ENCODE measurements at regions not wholly inside any gene's neighbourhood (a gene's known extent, or its start where the extent isn't known, plus 50 kb on each side); places are given as distances from the start of the nearest gene placed in this dataset.
"Not testable (repeated sequence)": the region's sequence is repeated elsewhere in the genome, so short reads cannot be mapped to it uniquely, and the experiment has no call there.

DNA sequence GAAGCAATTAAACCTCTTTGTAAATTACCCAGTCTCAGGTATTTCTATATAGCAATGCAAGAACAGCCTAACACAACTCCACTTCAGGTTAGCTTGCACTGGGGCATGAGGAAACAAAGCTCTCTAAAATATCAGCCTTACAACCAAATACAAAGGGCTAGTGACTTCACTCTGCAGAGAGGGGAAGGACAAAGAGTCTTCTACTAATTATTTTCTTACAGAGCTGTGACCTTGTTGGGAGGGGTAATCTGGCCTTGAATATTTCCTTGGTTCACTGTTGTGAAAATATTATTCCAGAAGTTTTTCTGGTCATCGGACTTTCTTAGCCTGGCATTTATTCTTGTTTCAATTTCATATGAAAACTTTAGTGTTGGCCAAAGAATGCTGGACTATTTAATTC is 334.4 kb upstream of the CTNNB1 start:
- DNase-seq, result no peak

DNA sequence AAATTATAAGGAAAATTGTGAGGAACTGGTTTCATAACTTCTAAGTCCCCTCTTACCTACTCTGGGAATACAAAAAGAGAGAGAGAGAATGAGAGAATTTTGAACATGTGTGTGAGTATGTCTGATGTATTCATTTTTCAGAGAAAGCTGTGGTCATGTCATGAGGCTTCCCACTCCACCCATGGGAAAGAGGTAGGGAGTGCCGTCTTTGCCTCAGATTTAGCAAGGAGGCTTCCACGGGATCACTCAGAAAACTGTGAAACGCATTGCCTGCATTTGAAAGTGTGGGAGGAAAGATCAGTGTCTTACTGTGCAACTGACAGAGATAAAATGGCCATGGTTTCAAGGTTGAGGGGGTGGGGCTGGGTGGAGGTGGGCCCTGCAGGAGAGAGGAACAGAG is 331.5 kb upstream of the CTNNB1 start:
- DNase-seq, result no peak

DNA sequence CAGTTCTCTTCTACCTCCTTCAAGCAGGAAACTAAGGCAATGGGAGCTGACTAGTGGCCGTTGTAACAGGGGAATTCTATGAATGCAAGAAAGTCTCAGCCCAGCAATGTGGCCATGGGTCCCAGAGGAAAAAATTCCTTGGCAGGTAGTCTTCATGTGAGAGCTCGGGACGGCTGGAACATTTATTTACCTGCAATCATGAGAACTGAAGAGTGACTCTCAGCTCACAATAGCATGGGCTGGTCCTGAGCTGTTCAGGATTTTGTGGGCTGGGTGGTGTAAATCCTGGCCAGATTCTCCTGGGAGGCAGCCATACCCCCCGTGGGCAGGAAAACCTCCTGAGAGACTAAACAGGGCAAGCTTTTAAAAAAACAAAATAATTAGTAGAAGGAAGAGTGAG is 330.3 kb upstream of the CTNNB1 start:
- no peak for DNase-seq

DNA sequence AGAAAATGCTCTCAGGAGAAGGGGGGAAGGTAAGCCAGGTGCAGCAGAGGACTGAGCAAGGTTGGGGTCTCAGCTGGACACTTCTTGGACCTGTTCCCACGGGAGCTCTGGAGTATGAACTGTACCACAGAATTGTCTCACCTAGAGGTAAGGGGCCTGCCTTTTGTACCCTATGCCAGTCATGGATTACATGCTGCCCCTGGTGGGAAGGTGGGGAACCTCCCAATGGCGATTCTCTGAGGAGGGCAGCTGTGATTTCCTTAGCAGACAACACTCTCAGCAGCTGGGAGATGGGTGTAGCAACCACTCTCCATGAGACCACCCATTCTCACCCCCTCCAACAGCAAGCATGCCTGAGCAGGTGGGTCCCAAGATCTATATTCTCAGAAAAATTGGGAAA is 329.4 kb upstream of the CTNNB1 start:
- DNase-seq, result no peak

DNA sequence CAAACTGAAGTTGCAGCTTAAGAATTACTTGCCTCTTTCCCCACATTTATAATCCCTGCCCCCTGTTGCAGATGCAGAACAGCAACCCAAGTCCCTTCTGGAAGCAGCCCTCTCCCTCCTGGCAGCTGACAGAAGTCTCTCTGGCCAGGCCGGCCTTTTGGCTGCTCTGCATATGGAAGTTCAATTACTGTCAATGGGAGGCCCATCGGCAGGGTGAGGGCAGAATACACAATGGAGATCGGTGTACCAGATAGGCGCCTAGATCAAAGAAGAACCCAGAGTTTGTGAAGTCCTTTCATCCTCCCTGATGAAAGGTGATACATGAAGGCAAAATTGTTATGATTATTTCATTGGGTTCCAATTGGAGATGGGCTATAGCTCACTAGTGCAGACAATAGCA is 327.9 kb upstream of the CTNNB1 start:
- DNase-seq, result no peak

DNA sequence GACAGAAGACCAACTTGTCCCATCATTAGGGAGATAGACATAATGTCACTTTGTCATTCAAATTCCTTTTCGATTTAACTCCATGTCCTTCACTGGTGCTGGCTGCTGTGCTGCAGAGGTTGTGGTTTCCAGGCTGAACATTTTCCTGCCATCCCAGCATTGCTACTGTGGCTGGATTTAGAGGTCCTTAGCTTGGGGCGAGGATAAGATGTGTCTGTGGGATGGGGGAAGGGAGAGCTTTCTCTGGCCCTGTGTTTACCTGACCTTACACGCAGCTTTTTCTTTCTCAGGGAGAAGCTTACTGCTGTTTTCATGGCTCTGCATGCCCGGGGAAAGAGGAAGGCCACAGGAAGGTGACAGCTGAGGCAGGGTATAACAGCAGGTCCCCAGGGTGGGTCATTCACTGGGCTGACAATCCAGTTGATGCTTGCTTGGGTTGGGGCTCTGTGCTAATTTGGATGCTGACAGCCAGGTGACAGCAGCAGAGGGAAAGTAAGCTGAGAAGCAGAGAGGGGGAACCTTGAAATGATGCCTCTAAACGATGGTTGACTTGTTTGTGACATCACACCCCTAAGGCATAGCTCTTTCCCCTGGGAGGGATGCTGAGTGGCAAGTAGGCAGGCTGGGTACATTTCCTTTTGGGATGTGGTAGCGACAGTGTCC is 326.9 kb upstream of the CTNNB1 start:
- no peak for DNase-seq

DNA sequence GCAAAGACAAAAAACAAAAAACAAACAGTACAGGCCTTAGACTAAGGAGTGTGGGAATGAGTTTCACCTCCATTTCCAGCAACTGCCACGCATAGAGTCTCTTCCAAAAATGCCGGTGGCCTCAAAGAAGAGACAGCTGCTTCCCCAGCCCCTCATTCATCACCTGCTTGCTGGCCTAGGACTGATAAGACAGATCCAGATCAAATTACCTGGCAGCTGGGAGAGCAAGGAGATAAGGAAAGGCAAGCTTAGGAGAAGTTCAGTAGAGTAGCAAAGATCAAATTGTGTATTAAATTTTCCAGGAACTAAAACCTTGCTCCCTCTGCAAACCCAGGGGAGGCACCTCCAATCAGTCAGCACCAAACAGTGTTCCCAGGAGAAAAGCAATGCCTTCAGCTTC is 325.8 kb upstream of the CTNNB1 start:
- no peak for DNase-seq

DNA sequence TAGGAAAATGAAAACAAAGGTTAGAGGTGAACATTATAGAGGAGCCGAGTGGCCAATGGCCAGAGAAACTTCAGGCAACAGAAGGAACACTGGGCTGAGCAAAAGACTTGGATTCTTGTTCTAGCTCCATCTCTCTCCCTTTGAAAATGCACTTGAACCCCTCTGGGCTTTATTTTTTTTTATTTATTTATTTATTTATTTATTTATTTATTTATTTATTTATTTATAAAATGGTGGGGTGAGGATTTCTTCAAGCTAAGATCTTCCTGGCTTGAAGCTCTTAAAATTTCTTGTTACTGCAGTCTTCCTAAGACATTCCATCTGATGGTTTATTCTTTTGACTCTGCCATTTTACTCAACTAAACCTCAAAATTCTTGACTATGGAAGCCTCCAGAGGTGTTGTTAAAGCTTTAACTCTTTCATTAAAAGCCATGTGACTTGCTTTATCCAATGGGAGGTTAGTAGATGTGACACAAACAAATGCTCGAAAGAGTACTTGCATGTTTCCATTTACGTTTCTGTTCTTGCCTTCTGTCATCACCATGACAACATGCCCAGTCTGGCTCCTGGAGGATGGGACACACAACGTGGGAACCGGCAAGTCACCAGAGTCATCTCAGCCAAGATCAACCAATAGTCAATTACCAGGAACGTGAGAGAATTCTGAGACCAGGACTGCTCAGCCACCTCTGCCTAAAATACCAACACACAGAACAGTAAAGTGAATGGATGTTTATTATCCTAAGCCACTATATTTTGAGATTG is 325.2 kb upstream of the CTNNB1 start:
- DNase-seq, result no peak

DNA sequence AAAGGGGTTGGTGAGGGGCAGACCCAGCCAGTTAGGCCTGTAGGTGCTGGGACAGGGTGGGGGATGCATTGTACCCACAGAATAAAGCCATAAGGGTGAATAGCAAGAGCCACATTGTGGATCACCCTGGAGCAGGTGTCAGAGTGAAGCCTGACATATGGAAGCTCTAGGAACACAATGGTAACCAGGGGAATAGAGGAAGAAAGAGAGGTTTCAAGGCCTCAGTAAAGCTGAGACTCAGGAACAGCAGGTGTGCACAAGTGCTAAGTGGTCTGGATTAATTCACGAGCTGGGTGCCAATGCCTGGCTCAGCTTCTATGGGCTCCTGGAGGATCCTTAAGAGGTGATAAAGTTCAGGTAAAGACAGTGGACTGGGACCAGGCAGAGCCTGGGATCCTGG is 323.7 kb upstream of the CTNNB1 start:
- DNase-seq, result no peak

DNA sequence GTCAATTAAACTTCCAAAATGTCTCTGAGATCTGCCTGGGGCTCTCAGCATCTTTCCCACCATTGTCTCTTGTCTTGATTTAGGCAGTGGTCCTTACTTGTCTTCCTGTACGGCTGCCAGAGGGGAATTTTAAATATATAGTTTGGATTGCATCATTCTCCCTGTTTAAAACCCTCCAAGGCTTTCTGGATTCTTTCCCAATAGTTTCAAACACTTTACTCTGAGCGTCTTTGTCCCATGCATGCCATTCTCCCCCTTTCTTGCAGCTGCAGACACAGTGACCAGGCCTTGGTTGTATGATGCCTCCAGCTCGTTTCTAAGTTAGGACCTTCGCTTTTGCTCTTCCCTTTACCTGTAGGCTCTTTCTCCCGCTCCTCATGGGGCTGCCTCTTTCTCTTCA is 323.3 kb upstream of the CTNNB1 start:
- no peak for DNase-seq

DNA sequence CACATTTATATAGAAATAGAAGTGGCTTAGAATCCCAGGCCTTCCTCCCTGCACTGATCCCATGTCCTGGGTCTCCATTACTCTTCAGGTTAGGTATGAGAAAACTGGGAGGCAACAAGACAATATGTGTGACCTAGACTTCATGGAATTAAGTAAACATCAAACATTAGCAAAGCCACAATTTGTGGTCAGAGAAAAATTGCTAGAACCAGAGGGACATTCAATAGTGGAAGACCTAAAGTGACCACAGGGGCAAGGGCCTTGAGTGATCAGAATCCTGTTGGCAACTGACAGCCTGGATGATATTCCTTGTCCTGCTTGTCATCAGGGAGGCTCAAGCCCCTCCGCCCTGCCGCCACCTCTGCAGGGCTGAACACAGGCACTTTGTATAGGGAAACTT is 322.8 kb upstream of the CTNNB1 start:
- no peak for DNase-seq

DNA sequence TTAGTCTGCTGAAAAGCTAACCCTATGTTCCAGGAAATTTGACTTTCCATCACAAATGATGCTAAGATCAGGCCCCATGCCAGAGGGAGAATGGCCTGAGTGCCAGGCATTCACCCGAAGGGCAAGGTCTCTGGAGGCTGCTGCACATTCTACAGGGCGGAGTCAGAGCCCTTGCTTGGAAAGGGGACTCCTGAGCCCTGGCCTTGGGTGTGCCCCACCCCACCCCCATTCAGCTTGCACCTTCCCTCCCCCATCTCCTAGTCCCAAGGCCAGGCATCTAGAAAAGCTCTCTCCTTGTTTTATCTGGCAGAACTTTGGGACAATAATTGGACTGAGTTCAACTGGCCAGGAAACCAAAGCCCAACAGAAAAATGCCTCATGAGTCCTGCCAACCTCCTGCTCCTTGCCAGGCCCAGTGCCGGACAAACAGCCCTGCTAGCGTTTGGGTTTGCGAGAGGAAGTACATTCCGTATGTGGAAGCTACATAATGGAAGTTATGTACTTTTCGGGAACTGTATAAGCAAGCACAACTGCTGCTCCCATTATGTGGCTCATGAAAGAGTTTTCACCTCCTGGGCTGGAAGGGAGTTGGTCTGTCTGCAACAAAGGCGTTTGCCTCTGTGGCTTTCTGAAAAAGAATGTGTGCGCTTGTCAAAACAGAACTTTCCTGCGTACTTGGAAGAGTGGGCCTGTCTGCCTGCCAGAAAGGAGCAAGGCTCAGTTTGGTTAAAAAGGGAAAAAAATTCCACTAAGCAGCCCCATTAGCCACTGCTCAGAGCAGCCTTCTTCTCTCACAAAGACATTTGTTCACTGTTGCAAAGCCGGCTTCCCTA is 321.5 kb upstream of the CTNNB1 start:
- DNase-seq, result no peak

DNA sequence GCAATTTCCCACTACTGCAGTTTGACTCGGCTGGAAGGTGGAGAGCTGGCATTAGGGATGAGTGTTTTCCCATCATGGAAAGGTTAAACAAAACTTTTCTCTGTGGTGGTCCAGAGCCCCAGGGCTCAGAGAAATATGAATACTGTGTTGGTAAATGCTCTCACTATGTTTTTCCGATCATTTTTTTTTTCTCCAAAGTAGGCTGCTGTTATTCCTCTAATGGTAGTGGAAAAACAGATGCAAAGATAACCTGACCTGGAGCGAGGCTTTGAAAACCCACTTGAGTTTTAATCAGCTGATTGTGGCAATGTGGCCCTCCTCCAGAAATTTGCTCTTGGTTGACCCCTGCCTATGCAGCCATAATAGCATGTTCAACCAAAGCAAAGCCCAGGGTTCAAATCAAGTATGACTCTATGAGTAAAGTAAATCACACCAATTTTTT is 320.8 kb upstream of the CTNNB1 start:
- no peak for DNase-seq

DNA sequence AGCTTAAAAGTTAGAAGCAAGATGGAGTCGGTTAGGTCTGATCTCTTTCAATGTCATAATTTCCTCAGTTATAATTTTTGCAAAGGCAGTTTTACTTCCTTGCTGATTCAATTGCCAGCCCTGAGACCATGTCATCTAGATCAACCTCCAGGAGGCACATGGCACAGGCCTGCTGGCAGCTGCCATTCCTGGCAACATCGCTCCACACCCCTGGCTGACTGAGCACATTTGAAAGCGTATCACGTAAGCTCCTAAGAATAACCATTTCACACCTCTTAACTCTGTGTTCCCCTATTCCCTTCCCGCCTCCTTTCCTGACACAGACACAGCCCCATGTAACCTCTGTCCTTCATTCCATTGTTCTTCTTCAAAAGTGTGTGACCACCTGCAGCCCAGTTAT is 313.9 kb upstream of the CTNNB1 start:
- no peak for DNase-seq

DNA sequence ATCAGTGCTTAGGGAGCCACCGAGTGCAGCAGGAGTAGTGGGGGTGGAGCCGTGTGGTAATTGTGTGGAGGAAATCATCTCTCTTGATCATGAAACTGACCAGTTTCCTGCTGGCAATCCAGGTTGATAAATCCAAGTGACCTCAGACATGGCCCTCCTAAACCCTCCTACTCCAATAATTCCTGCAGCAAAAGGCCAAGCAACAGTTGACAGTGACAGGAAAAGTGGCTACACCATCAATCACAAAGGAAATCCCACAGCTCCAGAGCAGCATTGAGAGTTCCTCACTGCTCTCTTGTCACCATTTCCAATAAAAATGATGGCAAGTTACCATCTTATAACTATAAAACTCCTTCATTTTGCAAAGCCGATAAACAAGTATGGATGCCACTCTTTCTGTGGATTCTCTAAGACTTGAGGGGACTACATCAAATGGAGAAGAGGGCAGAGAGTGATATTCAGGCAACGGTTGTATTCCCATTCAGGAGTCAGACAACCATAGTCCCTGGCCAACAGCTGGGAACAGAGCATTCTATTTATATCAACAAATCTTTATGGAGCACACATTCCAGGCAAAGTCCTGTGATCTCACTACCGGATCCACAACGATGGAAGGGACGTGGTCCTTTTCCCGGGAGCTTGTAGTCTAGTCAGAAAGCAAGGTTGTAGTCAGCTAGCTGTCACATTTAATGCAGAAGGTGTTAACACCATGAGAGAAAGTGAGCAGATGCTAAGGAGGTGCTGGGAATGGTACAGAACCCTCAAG is 312.5 kb upstream of the CTNNB1 start:
- DNase-seq, result no peak

DNA sequence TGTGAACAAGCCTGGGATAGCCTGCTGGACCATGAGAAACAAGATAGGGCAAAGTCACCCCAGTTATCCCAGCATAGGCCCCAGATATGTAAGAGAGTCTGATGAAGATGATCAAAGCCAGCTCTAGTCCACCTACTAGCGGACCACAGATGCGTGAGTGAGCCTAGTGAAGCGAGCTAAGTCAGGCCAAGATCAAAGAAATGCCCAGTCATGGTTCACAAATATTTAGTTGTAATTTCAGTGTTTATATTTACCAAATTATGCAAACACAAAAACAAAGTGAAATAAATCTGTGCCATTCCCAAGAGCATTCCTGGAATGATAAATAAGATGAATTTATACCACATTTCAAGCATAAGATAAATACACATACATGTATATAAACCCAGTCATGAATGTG is 308.1 kb upstream of the CTNNB1 start:
- no peak for DNase-seq

DNA sequence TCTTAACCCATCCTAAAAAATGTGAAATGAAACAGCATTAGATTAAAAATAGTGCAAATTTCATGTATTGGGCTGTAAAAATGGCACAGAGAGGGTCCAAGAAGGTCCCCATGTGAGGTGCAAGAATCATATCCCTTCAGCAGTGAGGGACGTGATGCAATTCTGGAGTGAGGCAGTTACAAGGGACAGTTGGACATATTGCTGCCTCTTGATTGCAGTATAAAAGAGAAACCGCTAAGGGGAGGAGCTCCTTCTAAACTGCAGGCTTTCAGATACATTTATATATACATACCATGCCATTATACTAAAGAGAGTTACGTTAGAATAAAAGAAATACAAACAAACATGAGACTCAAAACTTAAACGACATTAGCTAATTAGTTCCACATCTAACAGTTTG is 304.2 kb upstream of the CTNNB1 start:
- no peak for DNase-seq

DNA sequence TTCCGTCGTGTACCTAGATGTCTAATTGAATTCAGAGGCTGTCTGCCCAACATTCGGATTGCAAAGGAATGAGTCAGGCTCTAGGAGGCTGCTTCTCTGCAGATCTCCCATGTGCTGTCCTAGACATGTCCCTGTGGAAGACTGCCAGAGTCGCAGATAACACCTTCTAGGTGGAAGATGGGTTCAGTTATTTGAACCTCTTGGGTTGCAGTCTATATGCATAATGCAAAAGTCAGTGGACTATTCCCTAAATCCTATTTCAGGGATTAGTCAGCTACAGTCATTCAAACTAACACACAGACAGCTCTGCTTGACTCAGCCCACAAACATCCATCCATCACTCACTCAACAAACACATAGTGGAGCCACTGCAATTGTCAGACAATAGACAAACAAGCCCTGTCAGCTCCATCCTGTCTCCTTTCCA is 300.0 kb upstream of the CTNNB1 start:
- DNase-seq, result no peak

DNA sequence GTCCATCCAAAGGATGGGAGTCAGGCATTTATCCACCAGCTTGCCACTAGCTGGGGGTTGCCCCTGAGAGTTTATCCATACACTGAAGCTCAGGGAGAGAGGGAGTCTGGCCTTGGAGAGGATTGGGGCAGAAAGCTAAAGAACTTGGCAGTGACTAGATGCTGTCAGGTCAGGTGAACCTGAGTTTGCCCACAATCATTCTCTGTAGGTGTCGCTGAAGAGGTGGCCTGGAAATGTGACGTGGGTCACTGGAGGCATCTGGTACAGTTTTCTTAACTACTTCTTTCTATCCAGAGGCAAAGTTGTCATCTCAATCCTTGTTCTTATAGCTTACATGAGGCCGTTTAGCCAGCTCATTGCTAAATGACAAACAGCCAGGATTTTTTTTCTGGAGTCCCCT is 298.0 kb upstream of the CTNNB1 start:
- no peak for DNase-seq

DNA sequence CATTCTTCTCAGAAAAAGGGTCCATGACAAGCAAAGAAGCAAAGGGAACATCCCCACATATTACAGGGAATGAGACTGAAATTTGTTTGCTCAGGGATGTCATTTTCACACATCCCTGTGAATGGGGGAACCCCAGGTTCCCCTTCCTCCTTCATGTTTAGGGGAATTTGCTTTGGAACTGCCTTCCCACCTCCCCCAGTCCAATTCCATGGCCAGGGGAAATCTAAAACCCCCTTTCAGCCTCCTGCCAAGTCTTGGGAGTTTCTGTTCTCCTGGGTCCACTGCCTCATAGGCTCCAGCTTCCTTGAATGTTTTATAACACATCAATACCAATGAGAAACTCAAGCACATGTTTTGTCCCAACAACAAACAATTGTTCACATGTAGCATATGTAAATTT is 297.5 kb upstream of the CTNNB1 start:
- DNase-seq, result no peak

DNA sequence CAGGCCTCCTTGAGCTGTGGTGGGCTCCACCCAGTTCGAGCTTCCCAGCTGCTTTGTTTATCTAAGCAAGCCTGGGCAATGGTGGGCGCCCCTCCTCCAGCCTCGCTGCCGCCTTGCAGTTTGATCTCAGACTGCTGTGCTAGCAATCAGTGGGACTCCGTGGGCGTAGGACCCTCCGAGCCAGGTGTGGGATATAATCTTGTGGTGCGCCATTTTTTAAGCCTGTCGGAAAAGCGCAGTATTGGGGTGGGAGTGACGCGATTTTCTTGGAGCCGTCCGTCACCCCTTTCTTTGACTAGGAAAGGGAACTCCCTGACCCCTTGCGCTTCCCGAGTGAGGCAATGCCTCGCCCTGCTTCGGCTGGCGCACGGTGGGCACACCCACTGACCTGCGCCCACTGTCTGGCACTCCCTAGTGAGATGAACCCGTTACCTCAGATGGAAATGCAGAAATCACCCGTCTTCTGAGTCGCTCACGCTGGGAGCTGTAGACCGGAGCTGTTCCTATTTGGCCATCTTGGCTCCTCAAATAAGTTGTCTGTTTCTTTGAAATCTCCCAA is 291.3 kb upstream of the CTNNB1 start:
- not testable (repeated sequence) for DNase-seq

DNA sequence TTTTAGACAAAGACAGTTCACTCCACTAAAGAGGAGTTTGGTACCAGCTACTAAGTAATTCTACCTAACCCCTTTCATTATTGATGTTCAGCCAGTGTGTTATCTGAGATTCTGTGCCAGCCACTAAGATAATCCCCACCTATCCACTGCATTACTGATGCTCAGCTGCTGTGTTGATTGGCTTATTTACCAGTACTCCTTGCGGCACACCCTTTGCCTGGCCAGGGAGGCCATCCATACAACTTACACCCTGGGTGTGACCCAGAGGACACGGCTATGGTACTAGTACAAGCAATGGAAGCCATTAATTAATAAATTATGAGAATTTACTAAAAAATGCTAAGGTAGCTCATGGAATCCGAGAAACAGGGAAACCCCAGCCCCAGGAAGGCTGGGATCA is 290.7 kb upstream of the CTNNB1 start:
- no peak for DNase-seq

DNA sequence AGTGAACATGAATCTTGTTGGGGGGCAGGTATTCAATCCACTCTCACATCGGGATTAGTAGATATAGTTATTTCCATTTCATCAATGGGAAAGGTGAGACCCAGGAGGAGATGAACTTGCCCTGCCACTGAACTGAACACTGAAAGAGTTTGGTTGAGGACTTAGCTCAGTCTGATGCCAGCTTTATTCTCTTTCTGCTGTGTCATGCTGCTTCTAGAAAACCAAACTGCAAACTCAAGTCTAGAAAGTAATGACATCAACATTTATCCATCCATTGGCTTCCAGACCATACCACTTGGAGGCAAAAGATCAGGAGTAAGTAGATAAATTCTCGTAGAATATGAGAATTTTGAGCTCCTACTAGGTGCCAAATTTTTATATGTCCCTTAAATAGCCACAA is 288.0 kb upstream of the CTNNB1 start:
- DNase-seq, result no peak
